Fibroblast of lung (primary cell): ENCODE measurements at regions not wholly inside any gene's neighbourhood (a gene's known extent, or its start where the extent isn't known, plus 50 kb on each side); places are given as distances from the start of the nearest gene placed in this dataset.

Source experiments
- EZH2 ChIP-seq: IDR thresholded peaks from 2 replicates; pipeline ENCODE4 v1.5.1; 2012; ENCODE audit warnings: low read length, control low read depth, mild to moderate bottlenecking; ENCODE audit errors: missing control alignments
- TF ChIP-seq, protein P1 (sequence below), 2 donors: IDR thresholded peaks in 1 of 2; conservative IDR thresholded peaks in 1 of 2; 1 replicate in 1 of 2; 2 replicates in 1 of 2; pipeline ENCODE4 v1.5.1; 2011 to 2012; ENCODE audit warnings: low read length in 2 of 2, control low read depth in 1 of 2, inconsistent platforms in 1 of 2, low read depth in 1 of 2, mild to moderate bottlenecking in 1 of 2

DNA sequence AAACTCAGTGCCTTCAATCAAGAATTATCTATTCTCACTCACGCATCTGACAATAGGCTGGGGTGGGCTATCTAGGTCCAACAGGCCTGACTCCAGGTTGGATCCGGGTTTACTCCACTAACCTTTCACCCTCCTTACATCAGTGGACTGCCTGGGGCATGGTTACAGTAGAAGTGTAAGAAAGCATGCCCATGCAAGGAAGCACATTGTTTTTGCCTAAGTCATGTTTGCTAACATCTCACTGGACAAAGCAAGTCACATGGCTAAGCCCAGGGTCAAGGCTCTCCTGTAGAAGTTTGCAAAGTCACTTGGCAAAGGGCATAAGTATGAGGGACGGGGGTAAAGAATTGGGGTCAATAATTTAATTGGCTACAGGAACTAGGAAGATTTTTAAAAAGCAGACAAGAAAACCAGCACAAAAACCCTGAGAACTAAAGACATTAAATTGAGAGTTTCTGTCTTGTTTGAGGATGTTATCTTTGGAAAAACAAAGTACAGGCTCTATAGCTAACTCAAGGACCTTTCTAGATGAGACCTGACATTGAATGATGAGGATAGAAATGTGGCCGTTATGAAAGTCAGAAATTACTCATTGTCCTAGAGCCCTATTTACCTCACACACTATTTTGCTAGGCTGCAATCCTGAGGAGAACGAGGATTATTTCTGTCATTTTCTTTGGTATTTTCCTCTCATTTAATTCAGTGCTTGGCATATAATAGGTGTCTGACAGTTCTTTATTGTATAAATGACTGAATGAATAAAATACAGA is 214.2 kb downstream of the IL20RB start:
- TF ChIP-seq, protein P1, sequence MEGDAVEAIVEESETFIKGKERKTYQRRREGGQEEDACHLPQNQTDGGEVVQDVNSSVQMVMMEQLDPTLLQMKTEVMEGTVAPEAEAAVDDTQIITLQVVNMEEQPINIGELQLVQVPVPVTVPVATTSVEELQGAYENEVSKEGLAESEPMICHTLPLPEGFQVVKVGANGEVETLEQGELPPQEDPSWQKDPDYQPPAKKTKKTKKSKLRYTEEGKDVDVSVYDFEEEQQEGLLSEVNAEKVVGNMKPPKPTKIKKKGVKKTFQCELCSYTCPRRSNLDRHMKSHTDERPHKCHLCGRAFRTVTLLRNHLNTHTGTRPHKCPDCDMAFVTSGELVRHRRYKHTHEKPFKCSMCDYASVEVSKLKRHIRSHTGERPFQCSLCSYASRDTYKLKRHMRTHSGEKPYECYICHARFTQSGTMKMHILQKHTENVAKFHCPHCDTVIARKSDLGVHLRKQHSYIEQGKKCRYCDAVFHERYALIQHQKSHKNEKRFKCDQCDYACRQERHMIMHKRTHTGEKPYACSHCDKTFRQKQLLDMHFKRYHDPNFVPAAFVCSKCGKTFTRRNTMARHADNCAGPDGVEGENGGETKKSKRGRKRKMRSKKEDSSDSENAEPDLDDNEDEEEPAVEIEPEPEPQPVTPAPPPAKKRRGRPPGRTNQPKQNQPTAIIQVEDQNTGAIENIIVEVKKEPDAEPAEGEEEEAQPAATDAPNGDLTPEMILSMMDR (conservative IDR thresholded peaks at IDR 0.05 in 1 of 2, IDR thresholded peaks at IDR 0.05 in 1 of 2; ENCODE audit: low read depth in 1 of 2, low read length in 2 of 2), result no peak
- no peak for TF ChIP-seq EZH2
